Osteocyte (in vitro differentiated cells): ENCODE measurements at regions not wholly inside any gene's neighbourhood (a gene's known extent, or its start where the extent isn't known, plus 50 kb on each side); places are given as distances from the start of the nearest gene placed in this dataset.
"Not testable (repeated sequence)": the region's sequence is repeated elsewhere in the genome, so short reads cannot be mapped to it uniquely, and the experiment has no call there.

Source experiments
- DNase-seq: peaks from one replicate; pipeline ENCODE4 v3.0.0; 2021; ENCODE audit warnings: mixed read lengths; ENCODE audit not compliant: unreplicated experiment; ENCODE audit errors: extremely low spot score
- H3K27ac Mint-ChIP-seq: one replicate; pipeline ENCODE4 v1.8.0; 2021; ENCODE audit warnings: mild to moderate bottlenecking, mixed read lengths; ENCODE audit not compliant: unreplicated experiment
- H3K27me3 Mint-ChIP-seq: one replicate; pipeline ENCODE4 v1.8.0; 2021; ENCODE audit warnings: mixed read lengths; ENCODE audit not compliant: unreplicated experiment
- H3K36me3 Mint-ChIP-seq: one replicate; pipeline ENCODE4 v1.8.0; 2021; ENCODE audit warnings: mixed read lengths; ENCODE audit not compliant: unreplicated experiment
- H3K4me1 Mint-ChIP-seq: one replicate; pipeline ENCODE4 v1.8.0; 2021; ENCODE audit warnings: mixed read lengths; ENCODE audit not compliant: unreplicated experiment
- H3K4me3 Mint-ChIP-seq: one replicate; pipeline ENCODE4 v1.8.0; 2021; ENCODE audit warnings: mild to moderate bottlenecking, moderate library complexity, mixed read lengths; ENCODE audit not compliant: unreplicated experiment
- H3K9me3 Mint-ChIP-seq: one replicate; pipeline ENCODE4 v1.8.0; 2021; ENCODE audit warnings: mixed read lengths; ENCODE audit not compliant: unreplicated experiment
- CTCF ChIP-seq: fragments of 200-600 bp; sonication (generic); IDR thresholded peaks from 2 replicates; pipeline ENCODE4 v1.5.0; 2021; ENCODE audit warnings: antibody characterized with exemption, mild to moderate bottlenecking, moderate library complexity

GRCh38 chr18:30160124-30160523 lies 882.4 kb downstream of the DSC3 start:
- no peak overlapping the region for H3K27ac Mint-ChIP-seq
- no peak overlapping the region for H3K4me3 Mint-ChIP-seq
- DNase-seq = no peak
- peaks cover 5% of the 10 kb centered on the region for H3K4me1 Mint-ChIP-seq
- H3K9me3 Mint-ChIP-seq = peaks cover 3% of the 10 kb centered on the region
- H3K36me3 Mint-ChIP-seq = peaks cover 2% of the 10 kb centered on the region
- H3K27me3 Mint-ChIP-seq = no peaks in the 10 kb centered on the region
- no peak for TF ChIP-seq CTCF

DNA sequence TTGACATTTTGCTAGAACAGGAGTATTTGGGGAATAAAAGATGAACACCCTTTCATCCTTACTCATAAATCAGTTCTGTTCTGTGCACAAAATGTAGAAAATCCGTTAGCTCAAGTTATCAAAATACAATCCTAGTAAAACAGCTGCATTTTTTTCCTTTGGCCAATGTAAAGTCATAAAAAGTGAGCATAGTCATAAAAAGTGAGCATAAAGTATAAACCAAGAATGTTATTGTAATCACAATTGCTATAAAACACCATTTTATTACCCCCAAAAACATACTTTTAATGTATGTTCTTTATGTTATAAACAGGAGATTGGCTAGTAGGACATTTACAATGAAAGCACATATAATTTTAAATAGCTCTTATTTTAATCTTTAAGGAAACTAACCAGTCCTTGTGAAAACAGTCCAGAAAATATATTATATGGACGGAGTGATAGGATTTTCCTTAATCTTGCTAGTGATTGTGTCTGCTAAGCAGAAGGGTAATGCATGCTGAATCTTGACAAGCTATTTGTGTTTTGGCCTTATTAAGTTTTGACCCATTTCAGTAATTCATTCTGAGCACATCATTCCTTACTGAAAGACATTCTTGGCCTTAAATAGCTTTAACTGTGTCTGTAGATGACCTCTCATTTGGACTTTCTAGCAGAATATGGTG lies 891.8 kb downstream of the DSC3 start:
- TF ChIP-seq CTCF = no peak
- Mint-ChIP-seq H3K9me3 (peaks cover 16% of the 10 kb centered on the region), H3K4me3 (no peak overlapping the region), H3K36me3 (peaks cover 3% of the 10 kb centered on the region), H3K27ac (no peak overlapping the region), H3K27me3 (no peaks in the 10 kb centered on the region), H3K4me1 (peaks cover 22% of the 10 kb centered on the region)
- no peak for DNase-seq

DNA sequence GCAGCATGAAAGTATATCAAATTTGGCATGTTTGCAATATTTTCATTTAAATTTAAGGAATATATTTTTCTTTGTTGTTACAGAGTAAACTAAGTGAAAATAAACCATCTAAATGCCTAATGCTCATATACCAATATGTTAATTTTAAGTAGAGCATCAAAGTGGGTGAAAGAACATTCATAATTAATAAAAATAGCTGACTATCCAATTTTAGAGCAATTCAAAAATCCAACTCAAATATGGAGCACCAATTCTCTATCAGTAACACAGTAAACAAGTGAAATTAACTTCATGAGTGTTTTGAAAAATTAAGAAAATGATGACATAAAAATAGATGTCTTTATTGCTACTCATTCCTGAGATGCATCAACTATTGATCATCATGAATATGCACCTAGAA lies 893.0 kb downstream of the DSC3 start:
- Mint-ChIP-seq H3K36me3 (peaks cover 3% of the 10 kb centered on the region), H3K27me3 (no peaks in the 10 kb centered on the region), H3K27ac (no peak overlapping the region), H3K4me3 (no peak overlapping the region), H3K4me1 (peaks cover 28% of the 10 kb centered on the region), H3K9me3 (peaks cover 18% of the 10 kb centered on the region)
- TF ChIP-seq CTCF = no peak
- DNase-seq = no peak

DNA sequence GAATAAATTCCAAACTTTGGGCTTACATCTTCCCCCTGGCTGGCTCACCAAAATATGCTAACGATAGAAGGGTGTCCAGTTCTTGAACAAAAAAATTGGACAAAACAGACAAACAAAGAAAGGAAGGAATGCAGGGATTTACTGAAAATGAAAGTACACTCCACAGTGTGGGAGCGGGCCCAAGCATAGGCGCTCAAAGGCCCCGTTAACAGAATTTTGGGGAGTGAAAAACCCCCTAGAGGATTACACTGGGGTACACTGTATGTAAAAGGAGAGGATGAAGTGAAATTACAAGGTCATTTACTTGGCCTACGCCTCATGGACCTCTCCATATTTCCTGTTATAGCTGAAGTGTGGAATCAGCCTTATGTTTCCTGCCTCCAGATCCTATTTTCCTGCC lies 899.7 kb downstream of the DSC3 start:
- H3K27me3 Mint-ChIP-seq = no peaks in the 10 kb centered on the region
- H3K4me1 Mint-ChIP-seq = peaks cover 32% of the 10 kb centered on the region
- H3K9me3 Mint-ChIP-seq = peaks cover 17% of the 10 kb centered on the region

GRCh38 chr18:30142248-30142647 lies 900.3 kb downstream of the DSC3 start:
- Mint-ChIP-seq H3K27me3 (no peaks in the 10 kb centered on the region), H3K27ac (no peak overlapping the region), H3K36me3 (peaks cover 7% of the 10 kb centered on the region), H3K4me1 (peaks cover 26% of the 10 kb centered on the region), H3K9me3 (peaks cover 17% of the 10 kb centered on the region), H3K4me3 (no peak overlapping the region)
- TF ChIP-seq CTCF = no peak
- no peak for DNase-seq

More for the DNA sequence above, 899.7 kb downstream of the DSC3 start:
- no peak overlapping the region for H3K27ac Mint-ChIP-seq
- no peak for TF ChIP-seq CTCF
- peaks cover 7% of the 10 kb centered on the region for H3K36me3 Mint-ChIP-seq
- no peak overlapping the region for H3K4me3 Mint-ChIP-seq
- no peak for DNase-seq

DNA sequence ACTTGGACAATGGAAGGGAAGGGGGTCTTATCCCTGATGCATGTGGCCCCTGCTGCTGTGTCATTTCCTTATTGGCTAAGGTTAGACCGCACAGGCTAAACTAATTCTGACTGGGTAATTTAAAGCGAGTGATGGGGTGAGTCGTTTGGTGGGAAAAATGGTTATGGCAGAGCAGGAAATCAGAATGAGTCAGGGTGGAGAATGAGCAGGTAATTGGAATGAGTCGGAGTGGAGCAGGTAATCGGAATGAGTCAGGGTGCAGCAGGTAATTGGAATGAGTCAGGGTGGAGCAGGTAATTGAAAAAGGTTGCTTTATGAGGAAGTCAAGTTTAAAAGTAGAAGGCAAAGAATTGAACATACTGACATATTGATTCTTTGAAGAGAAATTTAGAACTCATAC lies 901.0 kb downstream of the DSC3 start:
- H3K27me3 Mint-ChIP-seq, H3K27ac Mint-ChIP-seq, DNase-seq, H3K4me3 Mint-ChIP-seq, H3K36me3 Mint-ChIP-seq: not testable (repeated sequence)
- Mint-ChIP-seq H3K9me3 (peaks cover 17% of the 10 kb centered on the region), H3K4me1 (peaks cover 21% of the 10 kb centered on the region)
